PC-9 (cell line): ENCODE measurements at regions not wholly inside any gene's neighbourhood (a gene's known extent, or its start where the extent isn't known, plus 50 kb on each side); places are given as distances from the start of the nearest gene placed in this dataset.

Experiments
- BruUV-seq: library from RNA; stranded (reverse); fragments of 400-500 nt; replicated peaks from 2 replicates; lab custom pipeline; 2021; lab: Mats Ljungman, UMichigan
- CTCF ChIA-PET: fragments of 300-600 bp; sonication (Branson Sonifier 250); formaldehyde crosslinking; loops from one replicate; lab custom pipeline; 2022; ENCODE audit warnings: antibody characterized with exemption; lab: Charles Lee
- POLR2A ChIA-PET: fragments of 300-600 bp; sonication (Branson Sonifier 250); formaldehyde crosslinking; loops from one replicate; lab custom pipeline; 2022; ENCODE audit warnings: antibody characterized with exemption; ENCODE audit not compliant: unreplicated experiment; lab: Charles Lee
- DNase-seq, 2 experiments: peaks; one replicate each; pipeline versions ENCODE4 v3.0.0 to v3.0.0-alpha.2; 2015 to 2022; ENCODE audit warnings: mixed read lengths in 1 of 2
- H2AFZ ChIP-seq: fragments of 200-600 bp; sonication (generic); 2 replicates; pipeline ENCODE4 v1.8.1; 2017; ENCODE audit warnings: antibody characterized with exemption
- H3F3A ChIP-seq: fragments of 200-600 bp; sonication (generic); 2 replicates; pipeline ENCODE4 v1.8.1; 2017; ENCODE audit warnings: antibody characterized with exemption, mild to moderate bottlenecking, low read depth; ENCODE audit not compliant: insufficient read depth
- H3K27ac ChIP-seq: fragments of 200-600 bp; sonication (generic); 2 replicates; pipeline ENCODE4 v1.6.1; 2016; ENCODE audit warnings: mixed run types
- H3K27me3 ChIP-seq: fragments of 200-600 bp; sonication (generic); 2 replicates; pipeline ENCODE4 v1.6.1; 2016; ENCODE audit warnings: low read depth, mixed run types; ENCODE audit not compliant: insufficient read depth
- H3K36me3 ChIP-seq: fragments of 200-600 bp; sonication (generic); 2 replicates; pipeline ENCODE4 v1.6.1; 2016; ENCODE audit warnings: low read depth, mixed run types
- H3K4me1 ChIP-seq: fragments of 200-600 bp; sonication (generic); replicated peaks from 2 replicates; pipeline ENCODE4 v1.6.1; 2016; ENCODE audit warnings: mixed run types; ENCODE audit not compliant: insufficient read depth
- H3K4me2 ChIP-seq: fragments of 200-600 bp; sonication (generic); 2 replicates; pipeline ENCODE4 v1.6.1; 2017; ENCODE audit warnings: mixed run types
- H3K4me3 ChIP-seq: fragments of 200-600 bp; sonication (generic); 2 replicates; pipeline ENCODE4 v1.6.1; 2016; ENCODE audit warnings: mixed run types
- H3K79me2 ChIP-seq: fragments of 200-600 bp; sonication (generic); 2 replicates; pipeline ENCODE4 v1.6.1; 2017; ENCODE audit warnings: low read depth, mixed run types
- H3K9me2 ChIP-seq: fragments of 200-600 bp; sonication (generic); 2 replicates; pipeline ENCODE4 v1.8.1; 2017; ENCODE audit warnings: mild to moderate bottlenecking; ENCODE audit not compliant: insufficient read depth
- H3K9me3 ChIP-seq: fragments of 200-600 bp; sonication (generic); 2 replicates; pipeline ENCODE4 v1.8.1; 2016; ENCODE audit warnings: low read depth; ENCODE audit not compliant: insufficient read depth
- H4K20me1 ChIP-seq: fragments of 200-600 bp; sonication (generic); 2 replicates; pipeline ENCODE4 v1.8.1; 2017; ENCODE audit not compliant: insufficient read depth
- EZH2 ChIP-seq: fragments of 200-600 bp; sonication (generic); IDR thresholded peaks from 2 replicates; pipeline ENCODE4 v1.8.0; 2017; ENCODE audit warnings: antibody characterized with exemption, low read depth
- intact Hi-C: fragments of 100-400 bp; cut with micrococcal nuclease; formaldehyde crosslinking; loops from one replicate; pipeline ENCODE4 v1.10.0; 2022; ENCODE audit not compliant: unreplicated experiment
- TF ChIP-seq, protein P1 (sequence below): fragments of 200-600 bp; sonication (generic); conservative IDR thresholded peaks from 2 replicates; pipeline ENCODE4 v1.6.1; 2017; ENCODE audit warnings: mixed run types, antibody characterized with exemption, mild to moderate bottlenecking, moderate library complexity

DNA sequence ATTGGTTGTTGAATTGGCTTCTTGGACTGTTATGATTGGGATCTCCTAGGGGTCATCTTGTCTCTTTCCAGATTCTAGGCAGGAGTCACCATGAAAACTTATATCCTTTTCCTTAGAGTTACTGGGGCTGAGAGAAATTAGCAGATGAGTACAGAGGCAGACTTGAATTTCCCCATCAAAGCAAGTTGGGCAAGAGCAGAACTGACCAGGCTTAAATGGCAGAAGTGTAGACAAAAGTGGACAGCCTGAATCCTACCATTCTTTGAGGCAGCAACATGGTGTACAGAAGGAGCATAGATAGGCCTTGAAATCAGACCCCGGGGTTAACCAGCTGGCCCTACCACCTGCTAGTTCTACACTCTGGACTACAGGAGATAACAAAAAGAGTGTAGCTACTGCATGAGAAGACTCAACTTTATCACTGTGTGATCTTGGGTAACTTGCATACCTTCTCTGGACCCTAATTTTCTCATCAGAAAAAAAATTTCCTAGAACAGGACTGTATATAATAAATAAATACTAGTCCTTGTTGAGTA, 427.4 kb upstream of the CADM1 start:
- ChIA-PET POLR2A (no interaction called here), CTCF (no interaction called here)
- H3K79me2 ChIP-seq: no peaks in the 10 kb centered on the region
- no peaks in the 10 kb centered on the region for H3K27me3 ChIP-seq
- intact Hi-C loops: no loop called here
- TF ChIP-seq, protein P1, sequence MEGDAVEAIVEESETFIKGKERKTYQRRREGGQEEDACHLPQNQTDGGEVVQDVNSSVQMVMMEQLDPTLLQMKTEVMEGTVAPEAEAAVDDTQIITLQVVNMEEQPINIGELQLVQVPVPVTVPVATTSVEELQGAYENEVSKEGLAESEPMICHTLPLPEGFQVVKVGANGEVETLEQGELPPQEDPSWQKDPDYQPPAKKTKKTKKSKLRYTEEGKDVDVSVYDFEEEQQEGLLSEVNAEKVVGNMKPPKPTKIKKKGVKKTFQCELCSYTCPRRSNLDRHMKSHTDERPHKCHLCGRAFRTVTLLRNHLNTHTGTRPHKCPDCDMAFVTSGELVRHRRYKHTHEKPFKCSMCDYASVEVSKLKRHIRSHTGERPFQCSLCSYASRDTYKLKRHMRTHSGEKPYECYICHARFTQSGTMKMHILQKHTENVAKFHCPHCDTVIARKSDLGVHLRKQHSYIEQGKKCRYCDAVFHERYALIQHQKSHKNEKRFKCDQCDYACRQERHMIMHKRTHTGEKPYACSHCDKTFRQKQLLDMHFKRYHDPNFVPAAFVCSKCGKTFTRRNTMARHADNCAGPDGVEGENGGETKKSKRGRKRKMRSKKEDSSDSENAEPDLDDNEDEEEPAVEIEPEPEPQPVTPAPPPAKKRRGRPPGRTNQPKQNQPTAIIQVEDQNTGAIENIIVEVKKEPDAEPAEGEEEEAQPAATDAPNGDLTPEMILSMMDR: no peak
- no peak for TF ChIP-seq EZH2
- no peaks in the 10 kb centered on the region for H3K4me1 ChIP-seq
- H3K27ac ChIP-seq: no peak overlapping the region
- no TSS peak for BruUV-seq
- no peak for DNase-seq
- H3K9me2 ChIP-seq: no peaks in the 10 kb centered on the region
- H3K36me3 ChIP-seq: no peaks in the 10 kb centered on the region
- H3K9me3 ChIP-seq: no peaks in the 10 kb centered on the region
- H3F3A ChIP-seq: no peaks in the 10 kb centered on the region
- no peaks in the 10 kb centered on the region for H4K20me1 ChIP-seq
- no peak overlapping the region for H2AFZ ChIP-seq
- H3K4me3 ChIP-seq: no peak overlapping the region
- H3K4me2 ChIP-seq: no peak overlapping the region

DNA sequence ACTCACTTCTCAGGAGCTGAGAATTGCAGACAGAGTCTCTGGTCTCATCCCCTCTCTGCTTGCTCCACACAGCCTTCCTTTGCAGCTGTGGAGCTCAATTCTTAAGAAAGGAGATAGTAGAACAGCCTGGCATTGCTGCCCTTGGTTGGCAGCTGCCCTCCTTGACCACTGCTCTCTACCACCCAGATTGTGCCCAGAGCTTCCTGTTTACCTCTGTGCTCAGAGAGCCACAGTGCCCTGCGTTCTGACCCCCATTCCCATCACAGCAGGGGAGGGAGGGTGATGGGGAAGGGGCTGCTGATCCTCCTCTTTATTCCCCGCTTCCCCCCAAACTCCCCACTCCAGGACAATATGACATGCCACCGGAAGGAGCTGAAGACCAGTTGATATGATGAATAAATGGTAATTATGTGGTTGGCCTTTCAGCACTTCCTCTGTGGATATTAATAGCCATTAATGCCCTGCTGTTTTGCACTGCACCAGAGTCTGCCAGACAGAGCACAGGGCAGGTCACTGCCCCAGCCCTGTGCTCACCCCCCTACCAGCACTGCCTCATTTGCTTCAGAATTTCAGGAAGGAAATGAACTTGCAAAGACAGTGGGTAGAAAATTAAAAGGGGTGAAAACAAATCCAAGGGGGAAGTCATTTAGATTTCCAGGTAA, 426.8 kb upstream of the CADM1 start:
- CTCF ChIA-PET: no interaction called here
- intact Hi-C loops: no loop called here
- Histone ChIP-seq H3K27me3 (no peaks in the 10 kb centered on the region), H3K4me3 (no peak overlapping the region), H4K20me1 (no peaks in the 10 kb centered on the region), H3F3A (no peaks in the 10 kb centered on the region), H3K36me3 (no peaks in the 10 kb centered on the region), H3K9me3 (no peaks in the 10 kb centered on the region), H3K4me1 (no peaks in the 10 kb centered on the region), H2AFZ (no peak overlapping the region), H3K27ac (no peak overlapping the region), H3K79me2 (no peaks in the 10 kb centered on the region), H3K4me2 (no peak overlapping the region), H3K9me2 (no peaks in the 10 kb centered on the region)
- POLR2A ChIA-PET: no interaction called here
- DNase-seq: no peak
- no TSS peak for BruUV-seq
- TF ChIP-seq EZH2: no peak
- TF ChIP-seq, protein P1: no peak

DNA sequence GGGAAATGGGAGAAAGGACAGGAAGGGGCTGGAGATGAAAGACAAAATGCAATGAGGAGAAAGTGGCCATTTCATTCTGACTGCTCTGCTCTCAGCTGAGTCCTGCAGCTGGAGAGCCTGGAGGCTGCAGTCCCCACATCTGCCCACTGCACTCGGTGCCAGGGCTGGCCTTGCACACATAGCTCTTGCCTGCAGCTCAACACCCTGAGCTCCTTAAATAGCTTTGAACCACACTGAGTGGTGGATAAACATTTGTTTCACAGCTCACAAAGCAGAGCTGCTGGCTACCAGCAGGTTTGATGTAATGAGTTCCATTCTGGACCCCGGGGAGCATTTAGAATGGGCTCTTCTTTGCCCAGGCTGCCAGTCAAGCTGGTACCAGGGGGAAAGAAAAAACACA, 426.1 kb upstream of the CADM1 start:
- Histone ChIP-seq H3K9me3 (no peaks in the 10 kb centered on the region), H4K20me1 (no peaks in the 10 kb centered on the region), H3K36me3 (no peaks in the 10 kb centered on the region), H3K79me2 (no peaks in the 10 kb centered on the region), H3K9me2 (no peaks in the 10 kb centered on the region), H2AFZ (no peak overlapping the region), H3K27me3 (no peaks in the 10 kb centered on the region), H3K4me1 (no peaks in the 10 kb centered on the region), H3K4me3 (no peak overlapping the region), H3K4me2 (no peak overlapping the region), H3F3A (no peaks in the 10 kb centered on the region), H3K27ac (no peak overlapping the region)
- no TSS peak for BruUV-seq
- intact Hi-C loops: no loop called here
- ChIA-PET POLR2A (no interaction called here), CTCF (no interaction called here)
- TF ChIP-seq EZH2: no peak
- TF ChIP-seq, protein P1: no peak
- no peak for DNase-seq
